Stimulated activated CD8-positive, alpha-beta memory T cell treated with anti-CD3 and anti-CD28 coated beads, Interleukin-15, amount 100 ng/mL, for 4 hours (primary cell): ENCODE measurements at regions not wholly inside any gene's neighbourhood (a gene's known extent, or its start where the extent isn't known, plus 50 kb on each side); places are given as distances from the start of the nearest gene placed in this dataset.
A peak's percentile ranks its signal among the peaks of the same experiment; 100 is the strongest.

Experiments used
- DNase-seq, 2 donors: peaks; one replicate each; pipeline ENCODE4 v3.0.0-alpha.2; 2020; ENCODE audit warnings: low read depth in 2 of 2

DNA sequence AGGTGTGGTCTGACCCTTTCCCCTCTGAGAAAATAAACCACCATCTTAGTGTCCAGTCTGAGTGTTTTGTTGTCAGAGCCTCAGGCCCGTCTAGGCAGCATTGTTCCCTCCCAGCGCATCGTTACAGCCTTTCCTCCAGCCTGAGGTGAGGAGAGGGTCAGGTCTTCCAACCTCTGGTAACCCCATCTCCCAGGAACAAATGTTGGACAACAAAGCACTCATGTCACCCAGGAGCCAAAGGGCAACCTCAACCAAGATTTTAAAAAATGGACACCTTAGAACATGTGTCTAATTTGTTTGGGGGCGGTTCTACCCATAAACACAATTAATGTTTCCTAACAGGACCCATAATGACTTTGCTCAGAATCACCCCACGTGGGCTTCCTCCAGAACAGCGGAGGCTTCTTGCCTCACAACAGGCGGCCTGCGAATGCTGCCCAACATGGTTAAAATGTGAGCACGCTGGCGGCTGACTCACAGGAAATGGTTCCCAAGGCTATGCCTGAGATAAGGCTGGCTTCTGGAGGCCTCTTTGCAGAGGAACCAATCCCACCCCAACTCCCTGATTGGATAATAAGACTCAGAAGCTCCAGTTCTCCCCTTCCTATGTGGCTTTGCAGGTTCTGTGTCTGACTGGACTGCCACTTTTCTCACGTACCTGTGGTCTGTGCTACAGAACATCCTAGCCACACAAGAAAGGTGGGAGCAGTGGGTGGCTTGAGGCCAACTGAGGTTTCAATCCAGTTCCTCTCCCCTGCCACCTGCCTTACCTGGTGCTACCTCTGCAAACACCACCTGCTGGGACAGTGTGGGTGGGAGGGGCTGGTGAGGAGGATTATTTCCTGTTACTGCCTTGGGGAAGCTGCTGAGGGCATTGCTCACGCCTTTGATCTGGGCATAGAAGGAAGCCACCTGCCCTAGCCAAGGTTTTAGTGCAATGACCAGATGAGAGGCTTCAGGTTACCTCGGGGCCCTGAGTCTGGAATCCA is 108.8 kb downstream of the B3GNT2 start:
- peak in 1 of 2 donors; percentile 34 for DNase-seq

DNA sequence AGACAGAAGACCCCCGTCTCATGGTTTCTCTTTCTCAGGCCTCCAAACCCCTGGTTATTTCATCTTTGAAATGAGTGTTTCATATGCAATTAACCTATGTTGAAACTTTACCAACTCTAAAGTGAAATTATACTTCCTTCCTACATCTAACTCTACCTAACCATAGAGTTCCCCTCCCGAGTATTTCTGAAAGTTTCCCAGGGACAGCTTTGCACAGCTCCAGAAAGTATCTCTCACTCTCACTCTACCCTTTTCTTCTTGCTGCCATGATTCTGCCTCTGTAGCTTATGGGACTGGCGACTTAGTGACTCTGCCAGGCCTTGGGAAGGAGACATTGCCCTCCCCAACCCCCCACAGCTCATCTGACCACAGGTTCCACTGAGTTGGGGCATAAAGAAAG is 107.9 kb downstream of the B3GNT2 start:
- DNase-seq = no peak

GRCh38 chr2:62302631-62303435 is 106.9 kb downstream of the B3GNT2 start:
- no peak for DNase-seq

GRCh38 chr2:62300925-62301324 is 105.0 kb downstream of the B3GNT2 start:
- no peak for DNase-seq

DNA sequence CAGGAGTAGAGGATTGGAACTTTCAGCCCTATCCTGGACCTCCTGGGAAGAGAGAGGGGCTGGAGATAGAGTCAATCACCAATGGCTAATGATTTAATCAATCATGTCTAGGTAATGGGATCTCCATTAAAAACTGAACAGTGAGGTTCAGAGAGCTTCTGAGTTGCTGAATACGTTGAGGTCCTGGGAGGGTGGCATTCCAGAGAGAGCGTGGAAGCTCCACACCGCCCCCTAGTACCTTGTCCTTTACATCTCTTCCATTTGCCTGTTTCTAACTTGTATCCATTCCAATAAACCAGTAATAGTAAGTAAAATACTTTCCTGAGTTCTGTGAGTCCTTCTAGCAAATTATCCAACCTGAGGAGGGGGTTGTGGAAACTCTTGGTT is 101.7 kb downstream of the B3GNT2 start:
- no peak for DNase-seq

- DNase-seq = no peak
Observed at GRCh38 chr2:62296832-62297623, 101.1 kb downstream of the B3GNT2 start.

DNA sequence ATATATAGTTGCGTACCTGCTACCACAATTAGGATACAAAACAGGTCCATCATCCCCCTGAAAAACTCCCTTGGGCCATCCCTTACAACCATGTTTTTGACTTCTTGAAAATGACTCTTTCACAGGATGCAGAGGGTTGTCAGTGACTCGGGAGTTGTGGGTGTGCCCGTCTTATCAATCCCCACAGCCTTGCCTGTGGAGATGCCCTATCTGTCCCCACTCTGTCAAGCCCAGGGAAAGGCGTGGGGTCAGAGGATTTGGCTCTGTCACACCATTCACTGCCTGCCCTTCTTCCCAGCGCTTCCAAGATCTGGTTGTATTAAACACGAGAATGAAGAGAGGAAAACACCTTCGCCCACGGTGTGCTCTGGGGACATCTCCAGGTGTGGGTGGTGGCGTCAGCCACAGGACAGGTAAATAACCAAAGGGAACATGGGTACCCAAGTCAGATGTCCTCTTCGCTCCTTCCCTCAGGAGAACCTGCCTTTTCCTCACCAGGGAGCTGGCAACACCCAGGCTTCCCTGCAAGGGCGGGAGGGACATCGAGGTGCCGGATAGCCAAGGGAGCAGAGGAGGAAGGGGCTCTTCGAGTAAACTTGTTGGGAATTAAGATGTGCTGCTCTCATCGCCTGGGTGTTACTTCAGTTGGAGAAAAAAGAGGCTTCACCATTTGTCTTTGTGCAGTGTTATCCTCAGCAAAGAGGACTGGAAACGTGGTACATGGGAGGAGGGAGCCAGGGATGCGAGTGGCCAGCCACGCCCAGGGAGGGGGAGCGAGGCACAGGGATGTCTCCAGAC is 100.3 kb downstream of the B3GNT2 start:
- DNase-seq = no peak

DNA sequence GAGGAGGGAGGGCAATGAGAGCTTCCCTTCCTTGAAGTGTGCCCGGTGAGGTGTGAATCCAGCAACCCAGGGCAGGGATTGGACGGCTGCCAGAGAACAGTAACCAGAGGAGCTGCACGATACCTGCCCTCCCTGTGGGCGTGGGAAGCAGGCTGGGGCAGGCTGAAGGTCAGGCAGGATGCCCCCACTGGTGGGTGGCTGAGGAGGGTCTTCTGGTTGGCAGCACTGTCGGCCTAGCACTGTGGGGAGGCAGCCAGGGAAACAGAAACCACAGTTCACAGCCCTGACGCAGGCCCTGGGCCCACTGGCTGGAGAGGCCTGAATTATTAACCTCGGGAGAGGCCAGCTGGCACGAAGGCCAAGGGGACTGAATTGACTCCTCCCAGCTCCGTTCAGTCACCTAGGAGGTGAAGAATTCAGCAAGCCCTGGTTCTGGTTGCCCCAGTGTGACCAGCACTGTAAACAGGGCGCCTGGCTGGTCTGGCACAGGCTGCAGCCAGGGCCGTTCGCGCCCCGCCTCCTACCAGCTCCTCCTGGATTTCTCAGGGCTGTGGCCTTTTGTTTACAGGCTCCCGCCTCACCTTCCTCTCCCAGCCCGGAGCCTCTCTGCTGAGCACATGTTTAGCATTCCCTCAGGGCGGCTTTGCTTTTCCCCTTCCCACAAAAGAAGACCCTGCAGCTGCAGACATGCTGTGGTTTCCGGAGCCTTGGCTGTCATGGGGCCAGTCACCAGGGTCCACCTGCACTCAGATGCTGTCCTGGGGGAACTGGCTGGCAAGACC is 97.8 kb downstream of the B3GNT2 start:
- no peak for DNase-seq

- DNase-seq = no peak
Observed at GRCh38 chr2:62293151-62293489, 97.2 kb downstream of the B3GNT2 start.

DNA sequence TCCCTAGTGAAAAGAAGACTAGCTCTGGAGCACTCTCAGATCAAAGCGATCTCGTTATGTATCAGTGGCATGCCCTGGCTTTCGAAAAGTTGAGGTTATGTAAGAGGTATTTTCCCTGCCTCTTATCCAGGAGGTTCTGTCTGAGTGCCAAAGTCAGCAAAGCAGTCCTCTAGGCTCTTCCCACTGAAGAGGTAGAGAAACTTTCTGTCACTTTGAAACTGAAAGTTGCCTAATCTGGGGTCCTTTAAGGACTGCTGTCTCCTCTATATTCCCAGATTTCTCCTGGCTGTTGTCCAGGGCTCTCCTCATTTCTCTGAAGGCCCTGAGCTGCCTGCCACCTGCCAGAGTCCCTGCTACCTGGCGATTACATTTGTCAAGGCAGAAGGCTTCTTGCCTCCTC is 96.3 kb downstream of the B3GNT2 start:
- DNase-seq = no peak

- DNase-seq = no peak
Observed at GRCh38 chr2:62291517-62292137, 95.7 kb downstream of the B3GNT2 start.

DNA sequence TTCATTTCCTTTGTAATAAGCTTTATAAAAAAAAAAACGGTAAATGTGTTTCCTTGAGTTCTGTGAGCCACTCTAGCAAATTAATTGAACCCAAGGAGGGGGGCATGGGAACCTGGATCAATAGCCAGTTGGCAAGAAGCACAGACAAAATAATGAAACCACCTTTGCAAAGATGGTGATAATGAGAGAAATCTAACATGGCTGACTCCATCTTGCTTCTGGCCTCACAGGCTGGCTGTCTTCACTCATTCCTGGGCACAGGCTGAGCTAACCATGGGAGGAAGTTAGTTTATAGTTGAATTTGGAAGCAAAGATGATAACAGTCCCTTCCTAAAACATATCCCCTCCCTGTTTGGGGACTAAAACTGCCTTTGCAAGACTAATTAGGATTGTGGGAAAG is 95.1 kb downstream of the B3GNT2 start:
- DNase-seq = no peak

DNA sequence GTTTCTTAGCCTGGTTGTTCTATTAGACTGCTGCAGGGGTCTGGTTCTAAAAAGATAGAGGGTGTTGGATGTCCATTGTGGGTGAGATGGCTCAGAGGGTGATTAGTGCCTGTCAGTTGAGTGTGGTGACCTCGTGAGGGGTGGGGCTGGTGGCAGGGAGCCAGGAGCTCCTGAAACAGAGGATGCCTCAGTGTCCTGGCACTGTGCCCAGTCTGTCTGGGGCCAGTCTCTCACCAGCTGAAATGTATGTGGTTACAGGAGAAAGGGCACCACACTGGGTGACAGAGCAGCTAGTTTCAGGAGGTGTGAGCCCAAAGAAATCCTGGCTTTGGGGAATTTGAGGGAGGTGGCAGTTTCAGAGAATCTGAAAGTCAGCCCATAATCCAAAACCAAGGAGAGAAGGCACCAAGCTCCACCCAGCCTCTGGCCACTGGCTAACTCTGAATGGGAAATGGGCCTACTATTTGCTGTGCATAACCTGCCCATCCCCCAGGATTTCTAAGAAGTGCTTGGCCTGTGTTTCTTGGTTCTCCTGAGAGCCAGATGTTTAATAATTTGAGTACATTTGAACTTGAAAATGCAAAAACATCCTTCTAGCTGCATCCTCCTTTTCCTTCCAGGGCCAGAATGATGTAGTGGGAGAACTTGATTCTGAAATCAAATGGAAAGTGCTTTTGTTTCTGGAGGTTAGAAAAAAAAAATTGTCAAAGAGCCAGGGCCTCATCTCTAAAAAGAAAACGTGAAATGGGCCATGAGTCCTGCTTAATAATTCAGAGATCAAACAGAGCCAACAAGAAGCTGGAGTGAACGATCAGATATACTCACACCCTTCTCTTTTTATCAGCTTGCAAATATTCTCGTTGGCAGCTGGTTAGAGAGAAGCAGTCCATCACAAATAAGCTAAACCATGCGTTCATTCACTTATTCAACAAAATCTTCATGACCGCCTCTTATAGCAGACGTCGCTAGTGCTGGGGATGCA is 92.3 kb downstream of the B3GNT2 start:
- DNase-seq = no peak

DNA sequence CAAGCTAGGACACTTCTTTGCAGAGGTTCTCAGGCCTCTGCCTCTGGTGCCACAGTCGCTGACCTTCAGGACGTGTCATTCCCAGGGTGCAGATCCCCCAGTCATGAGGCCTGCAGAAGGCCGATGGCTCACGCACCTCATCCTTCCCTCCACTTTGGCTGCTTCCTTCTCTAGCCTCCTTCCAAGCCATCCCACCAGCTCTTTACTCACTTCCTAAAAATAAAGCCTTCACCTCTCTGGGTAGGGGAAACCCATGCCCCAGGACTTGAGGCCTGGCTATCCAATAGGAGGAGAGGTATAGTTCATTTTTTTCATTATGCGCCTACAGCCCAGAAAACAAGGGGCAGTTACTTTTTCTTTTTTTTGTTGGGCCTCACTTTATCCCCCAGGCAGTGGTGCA is 91.4 kb downstream of the B3GNT2 start:
- DNase-seq = no peak

GRCh38 chr2:62286089-62286785 is 90.3 kb downstream of the B3GNT2 start:
- no peak for DNase-seq

GRCh38 chr2:62284980-62285379 is 89.1 kb downstream of the B3GNT2 start:
- no peak for DNase-seq

- DNase-seq = no peak
Observed at GRCh38 chr2:62284471-62284870, 88.6 kb downstream of the B3GNT2 start.

DNA sequence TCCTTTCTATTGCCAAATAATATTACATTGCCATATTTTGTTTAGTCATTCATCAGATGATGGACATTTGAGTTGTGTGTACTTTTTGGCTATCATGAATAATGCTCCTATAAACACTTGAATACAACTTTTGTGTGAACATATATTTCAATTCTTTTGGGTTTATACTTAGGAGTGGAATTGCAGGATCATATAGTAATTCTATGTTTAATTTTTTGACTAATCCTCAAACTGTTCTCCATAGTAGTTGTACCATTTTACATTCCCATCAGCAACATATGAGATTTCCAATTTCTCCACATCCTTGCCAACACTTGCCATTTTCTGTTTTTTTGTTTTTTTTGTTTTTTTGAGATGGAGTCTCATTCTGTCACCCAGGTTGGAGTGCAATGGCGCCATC is 87.2 kb downstream of the B3GNT2 start:
- DNase-seq = no peak
